ENCODE measurements at regions not wholly inside any gene's neighbourhood (a gene's known extent, or its start where the extent isn't known, plus 50 kb on each side); places are given as distances from the start of the nearest gene placed in this dataset.

GRCh38 chr13:33639626-33640080 is 178.3 kb upstream of the RFC3 start:
- TF ChIP-seq EHF (CRISPR knock-in tag; IDR thresholded peaks at IDR 0.05), result no peak
- no peak for TF ChIP-seq POLR2A (IDR thresholded peaks at IDR 0.05; ENCODE audit: low read length)
- no peak for TF ChIP-seq MAZ (IDR thresholded peaks at IDR 0.05; ENCODE audit: borderline replicate concordance, low read depth, low read length)
- no peak for TF ChIP-seq RARB (CRISPR knock-in tag; IDR thresholded peaks at IDR 0.05)
- no peak for TF ChIP-seq CTCF (IDR thresholded peaks at IDR 0.05)
- no peak for TF ChIP-seq RCOR1 (IDR thresholded peaks at IDR 0.05; ENCODE audit: low read depth, low read length)
